Kidney (tissue), 13 donors: ENCODE measurements at regions not wholly inside any gene's neighbourhood (a gene's known extent, or its start where the extent isn't known, plus 50 kb on each side); places are given as distances from the start of the nearest gene placed in this dataset.
A peak's percentile ranks its signal among the peaks of the same experiment; 100 is the strongest.

Experiments used
- DNase-seq, 5 donors: peaks; one replicate each; pipeline ENCODE4 v3.0.0-alpha.2; 2013 to 2020
- FAIRE-seq: peaks from 2 replicates; lab custom pipeline; 2012; peaks lifted over from hg19 to GRCh38; lab: Jason Lieb, UNC
- H3K27ac ChIP-seq, 2 donors: one replicate each; pipeline ENCODE4 v1.7.0; 2013; ENCODE audit warnings: low read depth in 2 of 2, low read length in 2 of 2, inconsistent platforms in 1 of 2
- H3K27me3 ChIP-seq: one replicate; pipeline ENCODE4 v1.7.1; 2013; ENCODE audit warnings: low read length, inconsistent platforms; ENCODE audit not compliant: control insufficient read depth, insufficient read depth
- H3K36me3 ChIP-seq, 3 donors: one replicate each; pipeline versions ENCODE4 v1.7.0 to v1.7.1; 2013; ENCODE audit warnings: low read length in 3 of 3, control low read depth in 1 of 3, inconsistent platforms in 1 of 3; ENCODE audit not compliant: insufficient read depth in 3 of 3, control insufficient read depth in 2 of 3
- H3K4me1 ChIP-seq, 3 donors: one replicate each; pipeline versions ENCODE4 v1.7.0 to v1.7.1; 2013; ENCODE audit warnings: low read length in 3 of 3, inconsistent platforms in 1 of 3, low read depth in 1 of 3; ENCODE audit not compliant: control insufficient read depth in 2 of 3, insufficient read depth in 2 of 3
- H3K4me3 ChIP-seq, 3 donors: one replicate each; pipeline versions ENCODE4 v1.7.0 to v1.8.1; 2013; ENCODE audit warnings: low read length in 3 of 3, control low read depth in 1 of 3, inconsistent platforms in 1 of 3
- H3K9ac ChIP-seq, 3 donors: one replicate each; pipeline versions ENCODE4 v1.7.0 to v1.7.1; 2013; ENCODE audit warnings: low read length in 3 of 3, control low read depth in 1 of 3, inconsistent platforms in 1 of 3
- H3K9me3 ChIP-seq, 3 donors: one replicate each; pipeline versions ENCODE4 v1.7.0 to v1.7.1; 2013; ENCODE audit warnings: low read length in 3 of 3, control low read depth in 1 of 3, inconsistent platforms in 1 of 3; ENCODE audit not compliant: control insufficient read depth in 2 of 3, insufficient read depth in 1 of 3
- CTCF ChIP-seq: IDR thresholded peaks from 3 replicates; pipeline ENCODE4 v1.5.1; 2012; ENCODE audit warnings: mild to moderate bottlenecking, moderate library complexity, borderline replicate concordance; ENCODE audit not compliant: insufficient read depth; ENCODE audit errors: extremely low read depth
- intact Hi-C: fragments of 100-400 bp; cut with DNase I; formaldehyde crosslinking; loops from one replicate; pipeline ENCODE4 v1.11.1; 2022
- donor health status: control.
- donor health status: control.
- donor health status: control.
- donor health status: control.
- donor health status: control.
- donor health status: DM: yes; HTN: yes; CAD: no.
- donor health status: Normal renal cell carcinoma (clear cell type).

GRCh38 chr13:58399263-58399662, 767.7 kb downstream of the PCDH17 start:
- Histone ChIP-seq H3K4me1 (no peaks in the 10 kb centered on the region), H3K36me3 (no peaks in the 10 kb centered on the region), H3K4me3 (no peak overlapping the region), H3K9ac (no peak overlapping the region), H3K27me3 (no peaks in the 10 kb centered on the region), H3K9me3 (peaks cover 0 to 3% (median 0%) of the 10 kb centered on the region in 3 donors), H3K27ac (no peak overlapping the region)
- DNase-seq (no peak), FAIRE-seq (no peak)
- TF ChIP-seq CTCF = no peak
- intact Hi-C loops = no loop called here

- FAIRE-seq (no peak), DNase-seq (no peak)
- Histone ChIP-seq H3K27me3 (no peaks in the 10 kb centered on the region), H3K9me3 (peaks cover 0 to 2% (median 0%) of the 10 kb centered on the region in 3 donors), H3K4me1 (no peaks in the 10 kb centered on the region), H3K9ac (no peak overlapping the region), H3K27ac (no peak overlapping the region), H3K36me3 (no peaks in the 10 kb centered on the region), H3K4me3 (no peak overlapping the region)
- intact Hi-C loops = no loop called here
- TF ChIP-seq CTCF = no peak
These were observed 775.0 kb downstream of the PCDH17 start for GRCh38 chr13:58406545-58406944.

- FAIRE-seq = no peak
- no peaks in the 10 kb centered on the region for H3K4me1 ChIP-seq
- DNase-seq = no peak
- intact Hi-C loops = no loop called here
- no peaks in the 10 kb centered on the region for H3K36me3 ChIP-seq
- no peak overlapping the region for H3K27ac ChIP-seq
- no peak for TF ChIP-seq CTCF
- peaks cover 0 to 11% (median 6%) of the 10 kb centered on the region in 3 donors for H3K9me3 ChIP-seq
- H3K9ac ChIP-seq = no peak overlapping the region
- no peak overlapping the region for H3K4me3 ChIP-seq
- H3K27me3 ChIP-seq = no peaks in the 10 kb centered on the region
These were observed 798.4 kb downstream of the PCDH17 start for GRCh38 chr13:58429917-58430316.

- no peak overlapping the region for H3K27ac ChIP-seq
- H3K9me3 ChIP-seq = peaks cover 0 to 6% (median 1%) of the 10 kb centered on the region in 3 donors
- no peak for TF ChIP-seq CTCF
- no peaks in the 10 kb centered on the region for H3K4me1 ChIP-seq
- H3K36me3 ChIP-seq = no peaks in the 10 kb centered on the region
- FAIRE-seq (no peak), DNase-seq (peak in 1 of 5 donors; percentile 10)
- no peaks in the 10 kb centered on the region for H3K27me3 ChIP-seq
- H3K4me3 ChIP-seq = no peak overlapping the region
- no peak overlapping the region for H3K9ac ChIP-seq
- intact Hi-C loops = no loop called here
These were observed 803.4 kb downstream of the PCDH17 start for GRCh38 chr13:58434943-58435342.
